BE2C (cell line): ENCODE measurements at regions not wholly inside any gene's neighbourhood (a gene's known extent, or its start where the extent isn't known, plus 50 kb on each side); places are given as distances from the start of the nearest gene placed in this dataset.

Experiments
- DNase-seq: peaks from one replicate; pipeline ENCODE4 v3.0.0-alpha.2; 2020
- H3K27me3 ChIP-seq: fragments of 250-450 bp; sonication (Bioruptor Pico); 2 replicates; pipeline ENCODE4 v1.5.1; 2020; ENCODE audit warnings: mild to moderate bottlenecking
- H3K36me3 ChIP-seq: fragments of 250-450 bp; sonication (Bioruptor Pico); 2 replicates; pipeline ENCODE4 v1.5.1; 2020; ENCODE audit warnings: mild to moderate bottlenecking
- H3K4me1 ChIP-seq: fragments of 250-450 bp; sonication (Bioruptor Pico); 2 replicates; pipeline ENCODE4 v1.5.1; 2020
- H3K4me3 ChIP-seq: 2 replicates; pipeline ENCODE4 v1.5.1; 2011; ENCODE audit warnings: low read depth, low read length
- H3K9me3 ChIP-seq: fragments of 250-450 bp; sonication (Bioruptor Pico); 2 replicates; pipeline ENCODE4 v1.5.1; 2020
- CTCF ChIP-seq: IDR thresholded peaks from 2 replicates; pipeline ENCODE4 v1.5.1; 2012; ENCODE audit warnings: mild to moderate bottlenecking, low read depth, low read length

- Histone ChIP-seq H3K9me3 (0 out of 2 replicates have a peak, but pooled peaks cover 5% of the 10 kb centered on the region), H3K27me3 (no peaks in the 10 kb centered on the region), H3K36me3 (no peaks in the 10 kb centered on the region), H3K4me3 (no peak overlapping the region), H3K4me1 (no peaks in the 10 kb centered on the region)
- TF ChIP-seq CTCF: no peak
- DNase-seq: no peak
These were observed 1395.9 kb downstream of the BRD1 start for GRCh38 chr22:48431536-48432315.

GRCh38 chr22:48431014-48431413 is 1396.7 kb downstream of the BRD1 start:
- TF ChIP-seq CTCF: no peak
- Histone ChIP-seq H3K27me3 (no peaks in the 10 kb centered on the region), H3K4me3 (no peak overlapping the region), H3K4me1 (no peaks in the 10 kb centered on the region), H3K36me3 (no peaks in the 10 kb centered on the region), H3K9me3 (0 out of 2 replicates have a peak, but pooled peaks cover 5% of the 10 kb centered on the region)
- DNase-seq: no peak

GRCh38 chr22:48429446-48430020 is 1398.1 kb downstream of the BRD1 start:
- no peak for TF ChIP-seq CTCF
- peaks cover 8% of the 10 kb centered on the region for H3K9me3 ChIP-seq
- no peak overlapping the region for H3K4me3 ChIP-seq
- no peaks in the 10 kb centered on the region for H3K4me1 ChIP-seq
- no peak for DNase-seq
- H3K27me3 ChIP-seq: no peaks in the 10 kb centered on the region
- no peaks in the 10 kb centered on the region for H3K36me3 ChIP-seq

GRCh38 chr22:48428631-48429371 is 1398.9 kb downstream of the BRD1 start:
- TF ChIP-seq CTCF: no peak
- H3K27me3 ChIP-seq: no peaks in the 10 kb centered on the region
- no peaks in the 10 kb centered on the region for H3K4me1 ChIP-seq
- H3K36me3 ChIP-seq: no peaks in the 10 kb centered on the region
- H3K9me3 ChIP-seq: peaks cover 3% of the 10 kb centered on the region
- H3K4me3 ChIP-seq: no peak overlapping the region
- DNase-seq: no peak

- no peaks in the 10 kb centered on the region for H3K4me1 ChIP-seq
- H3K36me3 ChIP-seq: no peaks in the 10 kb centered on the region
- no peak for TF ChIP-seq CTCF
- H3K9me3 ChIP-seq: peaks cover 3% of the 10 kb centered on the region
- H3K4me3 ChIP-seq: no peak overlapping the region
- no peaks in the 10 kb centered on the region for H3K27me3 ChIP-seq
- DNase-seq: no peak
These were observed 1399.9 kb downstream of the BRD1 start for GRCh38 chr22:48427731-48428211.
